HG03039 (cell line): ENCODE measurements at regions not wholly inside any gene's neighbourhood (a gene's known extent, or its start where the extent isn't known, plus 50 kb on each side); places are given as distances from the start of the nearest gene placed in this dataset.
"Not testable (repeated sequence)": the region's sequence is repeated elsewhere in the genome, so short reads cannot be mapped to it uniquely, and the experiment has no call there.

ENCODE experiments used
- ATAC-seq: cut with Tn5 transposase; IDR thresholded peaks from one replicate; pipeline ENCODE4 v1.9.1; 2021; ENCODE audit warnings: mild to moderate bottlenecking, moderate library complexity; ENCODE audit not compliant: unreplicated experiment

DNA sequence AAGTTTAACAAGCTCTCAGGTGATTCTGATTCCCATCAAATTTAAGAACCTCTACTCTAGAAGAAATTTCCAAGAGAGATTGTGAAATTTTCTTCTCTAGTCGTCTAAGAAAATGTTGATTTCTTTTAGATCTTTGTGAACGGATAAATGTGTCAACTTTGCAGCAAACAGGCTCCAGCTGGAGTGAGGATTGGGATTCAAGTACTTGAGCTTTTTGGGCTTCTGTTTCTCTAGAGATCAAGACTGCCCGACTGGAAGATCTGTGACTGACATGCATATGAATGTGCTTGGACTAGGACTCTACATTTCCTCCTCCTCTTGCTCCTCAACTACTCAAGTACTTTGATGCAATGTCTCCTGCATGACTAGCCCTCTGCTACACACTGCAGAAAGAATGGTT is 388.3 kb downstream of the TMEM38B start:
- ATAC-seq: no peak

DNA sequence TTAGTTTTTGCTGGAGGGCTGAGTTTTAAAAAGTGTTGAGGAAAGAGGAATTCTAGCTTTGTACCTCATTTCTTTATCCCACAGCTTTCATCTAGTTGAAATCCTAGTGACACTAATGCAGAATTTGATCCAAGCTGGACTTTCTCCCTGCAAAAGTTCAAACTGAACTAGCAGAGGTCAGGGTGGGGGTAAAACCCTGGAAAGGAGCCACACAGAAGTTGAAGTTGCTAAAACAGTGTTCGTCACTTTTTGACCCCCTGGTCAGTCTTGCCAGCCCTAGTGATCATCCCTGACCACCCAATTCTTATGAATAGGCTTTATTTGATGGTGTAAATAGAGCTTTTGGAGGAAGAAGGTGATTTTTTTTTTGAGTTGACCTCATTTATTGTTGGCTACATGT is 390.4 kb downstream of the TMEM38B start:
- no peak for ATAC-seq

DNA sequence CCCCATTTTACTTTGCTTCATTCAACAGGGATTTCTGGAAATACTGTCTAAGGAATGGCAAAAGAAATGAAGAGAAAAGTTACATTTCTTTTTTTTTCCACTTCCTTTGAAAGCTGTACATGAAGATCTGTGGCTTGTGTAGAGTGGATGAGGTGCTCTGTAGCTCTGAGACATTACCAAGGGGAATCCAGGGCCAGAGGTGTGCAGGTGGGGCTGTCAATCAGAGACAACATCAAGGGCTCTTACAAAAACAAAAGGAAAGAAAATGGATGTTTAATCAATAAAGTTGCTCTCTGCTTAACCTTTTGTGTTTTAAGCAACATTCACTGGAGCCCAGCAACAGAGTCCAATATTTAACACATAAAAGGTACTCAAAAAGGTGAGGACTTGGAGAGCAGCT is 391.1 kb downstream of the TMEM38B start:
- ATAC-seq: no peak

DNA sequence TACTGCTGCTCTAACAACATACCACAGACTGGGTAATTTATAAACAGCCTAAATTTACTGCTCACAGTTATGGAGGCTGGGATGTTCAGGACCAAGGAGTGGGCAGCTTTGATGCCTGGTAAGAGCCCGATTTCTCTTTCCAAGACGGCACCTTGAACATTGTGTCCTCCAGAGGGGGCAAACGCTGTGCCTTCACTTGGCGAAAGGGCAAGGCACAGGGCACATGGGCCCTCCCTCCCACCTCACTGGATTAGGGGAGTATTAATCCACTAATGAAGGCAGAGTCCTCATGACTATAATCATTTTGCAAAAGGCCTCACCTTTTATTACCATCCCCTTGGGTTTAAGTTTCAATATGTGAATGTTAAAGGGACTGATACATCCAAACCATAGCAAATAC is 397.7 kb downstream of the TMEM38B start:
- no peak for ATAC-seq

DNA sequence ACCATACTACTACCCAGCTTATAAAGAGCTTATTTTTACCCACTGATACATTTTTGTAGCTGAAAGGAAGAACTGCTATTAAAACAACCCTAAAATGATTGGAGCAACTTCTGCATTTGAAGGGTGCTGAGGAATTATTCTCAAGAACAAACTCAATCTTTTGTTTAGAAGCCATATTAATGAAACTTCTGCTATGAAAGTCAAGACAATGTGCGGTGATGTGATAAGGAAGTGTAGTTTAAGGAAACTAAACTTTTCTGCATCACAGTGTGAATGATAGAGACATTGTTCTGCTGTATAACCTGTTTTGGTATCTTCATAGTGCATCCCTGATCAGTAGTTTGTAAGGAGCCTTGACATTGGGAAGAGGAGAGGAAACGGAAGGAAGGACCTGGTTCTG is 408.5 kb downstream of the TMEM38B start:
- no peak for ATAC-seq

DNA sequence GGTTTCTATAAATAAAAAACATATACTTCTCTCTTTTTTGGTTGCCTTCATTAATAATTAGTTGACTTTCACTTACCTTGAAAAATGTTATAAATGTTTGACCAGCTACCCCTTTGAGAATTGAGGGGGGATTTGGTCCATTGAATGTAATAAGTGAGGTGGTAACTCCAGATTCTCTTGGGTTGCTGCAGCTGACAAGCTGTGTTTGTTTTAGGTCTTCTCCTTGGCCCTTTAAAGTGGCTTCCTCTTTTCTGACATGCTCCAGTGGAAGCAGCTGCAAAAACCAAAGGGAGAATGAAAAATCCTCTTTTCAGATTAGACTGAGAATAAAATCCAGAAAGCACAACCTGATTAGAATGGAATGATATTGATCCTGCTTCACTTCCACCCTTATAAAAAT is 410.5 kb downstream of the TMEM38B start:
- ATAC-seq: no peak

DNA sequence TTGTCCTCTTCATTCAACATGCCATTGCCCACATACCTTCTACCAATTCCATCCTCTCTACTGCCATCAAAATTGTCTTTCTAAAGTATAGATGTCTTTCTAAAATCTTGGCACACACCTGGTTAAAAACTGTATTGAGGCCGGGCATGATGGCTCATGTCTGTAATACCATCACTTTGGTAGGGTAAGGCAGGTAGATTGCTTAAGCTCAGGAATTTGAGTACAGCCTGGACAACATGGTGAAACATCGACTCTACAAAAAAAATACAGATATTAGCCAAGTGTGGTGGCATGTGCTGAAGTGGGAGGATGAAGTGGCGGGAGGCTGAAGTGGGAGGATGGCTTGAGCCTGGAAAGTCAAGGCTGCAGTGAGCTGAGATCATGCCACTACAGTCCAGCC is 412.1 kb downstream of the TMEM38B start:
- no peak for ATAC-seq

DNA sequence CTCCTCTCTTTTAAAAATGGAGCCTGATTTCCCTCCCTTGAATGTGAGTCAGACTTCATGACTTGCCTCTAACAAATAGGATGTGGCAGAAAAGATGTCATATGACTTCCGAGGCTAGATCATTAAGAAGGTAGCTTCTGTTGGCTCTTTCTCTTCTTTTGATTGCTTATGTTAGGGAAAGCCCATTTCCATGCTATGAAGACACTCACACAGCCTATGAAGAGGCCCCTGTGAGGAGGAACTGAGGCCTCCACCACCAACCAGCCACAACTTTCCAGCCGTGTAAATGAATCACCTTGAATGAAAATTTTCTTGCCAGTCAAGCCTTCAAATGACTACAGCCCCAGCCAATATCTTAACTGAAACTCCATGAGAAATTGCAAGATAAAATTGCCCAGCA is 413.4 kb downstream of the TMEM38B start:
- no peak for ATAC-seq

DNA sequence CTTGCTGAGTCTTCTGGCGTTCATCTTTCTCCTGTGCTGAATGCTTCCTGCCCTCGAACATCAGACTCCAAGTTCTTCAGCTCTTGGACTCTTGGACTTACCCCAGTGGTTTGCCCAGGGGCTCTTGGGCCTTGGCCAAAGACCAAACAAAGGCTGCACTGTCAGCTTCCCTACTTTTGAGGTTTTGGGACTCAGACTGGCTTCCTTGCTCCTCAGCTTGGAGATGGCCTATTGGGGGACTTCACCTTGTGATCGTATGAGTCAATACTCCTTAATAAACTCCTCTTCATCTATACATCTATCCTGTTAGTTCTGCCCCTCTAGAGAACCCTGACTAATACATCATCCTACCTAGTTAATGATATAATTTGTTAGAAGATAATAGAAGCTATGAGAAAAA is 415.4 kb downstream of the TMEM38B start:
- ATAC-seq: not testable (repeated sequence)

DNA sequence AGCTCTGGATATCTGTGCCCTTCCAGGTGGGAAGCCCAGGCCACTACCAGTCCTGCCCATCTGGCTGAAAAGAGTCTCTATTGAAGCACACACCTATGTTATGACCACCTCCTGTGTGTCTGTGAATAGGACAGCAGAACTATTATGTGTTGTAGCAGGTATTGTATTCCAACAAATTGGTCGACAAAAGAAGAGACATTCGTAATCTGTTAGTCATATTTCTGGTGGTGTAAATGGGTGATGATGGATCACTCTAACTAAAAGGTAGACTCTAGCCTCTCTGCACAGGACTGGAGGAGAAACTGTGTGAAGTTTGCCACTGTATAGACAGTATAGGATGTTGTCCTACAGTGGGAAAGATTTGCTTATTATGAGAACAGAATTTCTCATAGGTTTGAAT is 416.1 kb downstream of the TMEM38B start:
- no peak for ATAC-seq

DNA sequence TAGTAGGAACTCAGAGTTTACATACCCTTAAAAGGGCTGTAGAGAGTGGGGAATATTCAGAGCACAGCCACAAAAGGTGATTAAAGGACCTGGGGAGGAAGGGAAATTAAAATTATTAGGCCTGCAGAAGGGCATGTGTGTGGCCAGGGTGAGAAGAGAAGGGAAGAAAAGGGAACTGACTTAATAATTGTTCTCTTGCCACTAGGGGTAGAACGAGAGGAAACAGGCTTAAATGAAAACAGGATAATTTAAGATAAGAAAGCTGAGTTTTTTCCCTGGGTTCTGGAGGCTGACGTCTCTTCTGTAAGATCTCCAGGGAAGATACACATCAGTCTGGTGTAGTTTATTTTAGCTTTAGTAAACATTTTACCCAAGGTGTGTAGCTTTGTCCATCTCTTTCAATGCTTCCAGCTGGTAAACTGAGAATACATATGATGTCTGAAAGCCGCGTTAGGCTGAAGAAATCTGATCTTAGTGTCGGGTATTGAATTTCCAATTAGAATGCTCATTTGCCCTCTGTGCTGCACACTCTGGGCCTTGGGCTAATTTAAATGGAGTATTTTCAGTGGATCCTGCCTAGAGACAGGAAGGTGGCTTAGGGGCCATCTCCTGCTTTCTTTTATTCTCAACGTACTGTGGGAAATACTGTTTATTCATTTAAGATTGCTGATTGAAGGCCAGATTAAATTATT is 416.8 kb downstream of the TMEM38B start:
- ATAC-seq: no peak

DNA sequence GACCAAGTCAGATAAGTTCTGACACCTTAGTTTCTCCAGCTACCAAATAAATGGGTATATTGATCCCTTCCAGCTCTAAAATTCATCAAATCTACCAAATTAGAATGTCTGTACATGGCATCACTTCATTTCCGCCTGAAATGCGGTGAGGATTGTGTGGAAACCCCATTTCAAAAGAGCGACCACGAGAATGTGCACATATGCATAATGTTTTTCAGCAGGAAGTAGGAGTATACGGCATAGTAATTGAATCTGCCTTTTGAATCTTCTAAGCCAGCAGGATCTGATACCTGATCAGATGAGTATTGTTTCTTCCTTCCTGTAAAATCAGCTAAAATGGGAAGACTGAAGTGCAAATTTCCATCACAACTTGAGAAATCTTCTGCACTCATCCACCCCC is 418.6 kb downstream of the TMEM38B start:
- no peak for ATAC-seq

DNA sequence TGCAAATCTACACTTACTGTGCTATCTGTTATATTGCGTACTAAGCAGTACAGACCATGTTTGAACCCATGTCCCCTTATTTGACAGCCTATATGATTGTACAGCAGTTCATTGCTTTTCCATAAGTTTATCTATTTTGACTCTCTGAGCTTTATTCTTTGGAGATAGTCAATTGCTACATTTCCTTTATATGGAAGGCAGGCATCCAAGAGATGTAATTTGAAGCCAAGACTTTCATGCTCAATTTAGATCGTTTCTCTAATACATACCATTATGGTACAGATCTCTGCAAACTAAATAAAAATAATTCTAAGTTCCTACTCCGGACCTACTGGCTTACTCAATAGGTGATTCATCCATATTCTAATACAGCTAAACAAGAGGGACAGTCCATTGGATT is 424.8 kb downstream of the TMEM38B start:
- no peak for ATAC-seq

DNA sequence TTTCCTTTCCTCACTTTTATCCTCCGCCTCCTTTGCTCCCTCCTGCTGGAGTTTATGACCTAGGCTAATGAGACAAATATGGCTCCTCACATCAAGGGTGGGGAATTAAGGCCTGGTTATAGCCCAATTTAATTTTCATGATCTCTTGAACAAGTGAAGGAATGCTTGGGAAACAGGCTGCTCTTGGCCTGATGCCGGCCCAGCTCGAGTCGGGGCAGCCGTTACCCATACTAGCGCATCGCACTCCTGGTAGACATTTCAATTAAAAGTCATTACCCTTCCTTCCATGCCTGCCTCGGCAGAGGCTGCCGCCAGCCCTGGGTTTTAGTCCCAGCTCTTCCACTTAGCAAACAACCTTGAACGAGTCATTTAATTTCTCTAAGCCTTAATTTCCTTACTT is 425.7 kb downstream of the TMEM38B start:
- ATAC-seq: no peak

DNA sequence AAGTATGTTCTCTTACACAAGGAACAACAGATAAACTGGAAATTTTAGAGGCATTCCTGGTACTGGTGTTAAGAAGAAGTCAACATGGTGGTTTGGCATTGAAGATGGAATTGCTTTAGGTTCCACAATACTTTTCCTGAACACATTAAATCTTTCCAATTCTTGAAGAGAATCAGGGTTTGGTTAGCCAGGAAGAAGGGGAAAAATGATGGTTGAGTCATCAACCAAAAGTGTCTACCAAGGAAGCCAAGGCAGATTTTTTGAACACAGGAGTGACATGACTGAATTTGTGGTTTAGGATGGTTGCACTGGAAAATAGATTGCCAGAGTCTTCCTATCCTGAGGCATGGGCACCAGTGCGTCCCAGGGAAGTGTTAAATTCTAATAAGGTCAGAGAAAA is 433.4 kb downstream of the TMEM38B start:
- no peak for ATAC-seq

DNA sequence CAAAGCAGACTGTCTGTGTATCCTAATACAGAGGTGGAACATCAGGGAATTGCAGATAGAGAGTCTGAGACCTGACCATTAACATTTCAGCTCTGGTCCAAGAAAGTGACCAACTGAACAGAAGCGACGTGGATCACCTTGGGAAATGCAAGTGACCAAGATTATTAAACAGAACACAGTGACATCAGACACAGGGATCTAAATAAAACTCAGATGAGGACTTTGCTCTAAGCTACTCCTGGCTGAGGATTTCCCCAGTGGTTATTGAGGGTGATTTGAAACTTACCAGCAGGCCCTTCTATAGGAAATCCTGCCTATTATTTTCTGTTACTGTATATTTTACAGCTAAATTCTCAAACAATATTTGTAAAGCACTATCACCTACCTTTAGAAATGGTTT is 436.0 kb downstream of the TMEM38B start:
- ATAC-seq: no peak

DNA sequence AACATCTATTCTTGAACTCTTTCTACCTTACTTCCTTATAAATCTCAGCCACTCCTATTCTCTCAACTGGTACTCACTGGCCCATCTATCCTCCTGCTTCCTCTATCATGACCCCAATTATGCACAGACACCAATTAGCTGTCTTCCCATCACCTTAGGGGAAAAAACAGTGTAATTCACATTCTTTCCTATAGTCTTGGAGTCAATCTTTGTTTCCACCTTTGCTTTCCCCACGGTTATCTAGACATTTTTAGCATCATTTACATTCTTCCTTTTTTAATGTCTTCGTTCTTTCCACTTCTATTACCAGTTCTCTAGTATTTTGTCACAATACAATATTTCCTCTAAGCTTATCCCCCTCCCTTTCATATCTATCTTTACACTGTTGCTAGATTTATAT is 449.4 kb downstream of the TMEM38B start:
- no peak for ATAC-seq

DNA sequence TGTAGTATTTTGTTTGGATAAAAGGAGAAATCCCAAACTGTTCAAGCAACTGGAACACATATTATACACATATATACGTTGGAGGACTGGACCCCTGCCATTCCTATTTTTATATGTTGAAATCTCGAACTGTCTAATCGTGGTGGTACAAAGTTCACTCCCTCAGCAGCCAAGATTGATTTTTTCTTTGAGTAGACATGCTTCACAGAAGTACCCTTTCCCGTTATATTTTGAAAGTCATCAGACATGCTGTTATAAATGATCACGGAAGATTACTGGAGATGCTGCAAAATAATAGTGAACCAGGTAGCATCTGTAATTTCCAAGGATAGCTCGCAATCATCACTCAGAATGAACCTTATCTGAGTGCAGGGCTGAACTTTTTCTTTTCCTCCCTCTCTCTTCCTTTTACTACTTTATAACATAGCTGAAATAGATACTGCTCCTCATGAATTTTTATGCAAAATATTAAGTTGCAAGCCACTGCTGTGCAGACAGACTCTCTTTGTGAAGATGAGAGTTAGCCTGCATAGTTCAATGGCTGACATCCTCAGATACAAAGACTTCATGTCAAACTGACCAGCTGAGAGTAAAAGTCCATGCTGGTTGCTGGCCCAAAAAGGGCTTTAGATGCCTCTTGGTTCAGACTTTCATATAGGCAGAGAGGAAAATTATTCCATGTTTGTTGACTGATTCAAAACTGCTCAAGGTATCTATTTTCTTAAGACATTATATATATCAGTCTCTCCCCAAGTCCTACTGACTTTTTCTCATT is 451.9 kb downstream of the TMEM38B start:
- no peak for ATAC-seq

DNA sequence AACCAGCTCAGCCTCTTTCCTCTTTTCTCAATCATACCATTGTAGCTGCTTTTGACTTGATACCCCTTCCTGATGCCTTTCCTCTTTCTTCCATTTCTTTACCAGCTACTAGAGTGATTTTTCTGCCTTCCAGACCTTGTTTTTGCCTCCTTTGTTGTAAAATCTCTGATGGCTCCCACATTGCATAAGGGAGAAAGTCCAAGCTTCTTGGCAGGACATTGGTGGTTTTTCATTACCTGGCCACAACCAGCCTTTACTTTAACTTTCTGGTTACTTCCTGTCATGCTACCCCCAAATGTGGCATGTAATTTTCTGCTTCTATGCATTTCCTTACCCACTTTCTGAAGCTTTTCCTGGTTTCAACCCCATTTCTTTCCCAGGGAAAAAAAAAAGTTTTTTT is 452.5 kb downstream of the TMEM38B start:
- ATAC-seq: no peak

DNA sequence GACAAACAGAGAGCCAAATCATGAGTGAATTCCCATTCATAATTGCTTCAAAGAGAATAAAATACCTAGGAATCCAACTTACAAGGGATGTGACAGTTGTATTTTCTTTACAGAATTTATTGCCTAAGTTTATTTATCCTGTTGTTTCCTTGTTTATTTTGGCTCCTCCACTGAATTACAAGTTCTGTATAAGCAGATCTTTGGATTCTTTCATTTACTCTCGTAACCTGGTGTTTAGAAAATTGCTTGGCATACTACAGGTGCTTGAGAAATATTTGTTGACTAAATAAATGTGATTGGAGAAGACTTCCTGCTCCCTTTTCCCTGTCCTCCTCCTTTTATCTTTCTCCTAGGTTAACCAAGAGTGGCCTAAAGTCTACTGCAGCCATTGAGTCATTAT is 455.6 kb downstream of the TMEM38B start:
- no peak for ATAC-seq

DNA sequence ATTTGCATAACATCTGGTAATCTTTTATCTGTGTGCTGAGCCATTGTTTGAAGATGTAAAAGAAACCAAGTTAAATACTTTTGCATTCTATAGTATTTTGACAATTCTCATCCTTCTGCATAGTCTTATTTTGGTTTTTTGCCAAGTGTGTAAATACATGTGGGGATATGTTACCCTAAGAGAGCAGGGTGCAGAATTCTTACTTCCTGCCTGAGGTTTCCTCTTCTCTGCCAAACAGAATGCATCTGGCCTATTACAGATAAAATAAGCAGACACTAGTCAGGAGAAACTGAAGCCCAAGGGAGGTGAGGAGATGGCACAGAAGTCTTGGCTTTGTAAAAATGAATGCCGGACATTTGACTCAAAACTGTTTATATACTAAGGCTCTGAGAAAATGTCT is 462.1 kb downstream of the TMEM38B start:
- no peak for ATAC-seq

DNA sequence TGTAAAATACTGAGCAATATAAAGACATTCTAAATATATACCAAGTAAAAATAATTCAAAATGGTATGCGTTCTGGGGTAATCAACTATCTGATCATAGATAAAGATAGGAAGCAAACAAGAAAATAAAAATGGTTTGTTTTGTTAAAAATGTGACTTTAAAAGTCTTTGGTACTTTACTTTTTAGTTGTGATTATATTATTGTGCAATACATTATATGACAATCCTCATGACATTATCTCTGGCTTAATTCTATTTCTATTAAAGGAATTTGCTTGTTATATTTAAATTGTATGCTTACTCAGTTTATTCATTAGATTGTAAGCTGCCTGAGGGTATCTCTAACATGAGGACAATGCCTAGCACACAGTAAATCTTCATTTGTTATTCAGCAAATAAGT is 477.9 kb downstream of the TMEM38B start:
- ATAC-seq: no peak

DNA sequence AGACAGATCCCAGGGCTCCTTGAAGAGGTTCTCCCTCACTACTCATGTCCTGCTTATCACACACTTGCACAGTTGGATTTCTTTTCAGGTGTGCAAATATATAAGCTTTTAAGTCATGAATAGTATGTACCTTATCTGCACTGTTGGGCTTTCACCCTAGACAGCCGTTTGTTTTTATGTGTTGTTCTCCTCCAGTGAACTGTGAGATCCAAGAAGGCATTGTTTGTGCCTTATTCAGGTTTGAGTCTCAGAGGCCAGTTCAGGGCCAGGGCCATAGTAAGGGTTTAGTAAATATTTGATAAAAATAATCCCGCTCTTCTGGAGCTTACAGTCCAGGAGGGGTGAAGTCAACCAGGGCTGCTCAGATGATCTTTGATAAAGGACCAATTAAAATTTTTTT is 480.0 kb downstream of the TMEM38B start:
- no peak for ATAC-seq
